ENCODE measurements at regions not wholly inside any gene's neighbourhood (a gene's known extent, or its start where the extent isn't known, plus 50 kb on each side); places are given as distances from the start of the nearest gene placed in this dataset.

DNA sequence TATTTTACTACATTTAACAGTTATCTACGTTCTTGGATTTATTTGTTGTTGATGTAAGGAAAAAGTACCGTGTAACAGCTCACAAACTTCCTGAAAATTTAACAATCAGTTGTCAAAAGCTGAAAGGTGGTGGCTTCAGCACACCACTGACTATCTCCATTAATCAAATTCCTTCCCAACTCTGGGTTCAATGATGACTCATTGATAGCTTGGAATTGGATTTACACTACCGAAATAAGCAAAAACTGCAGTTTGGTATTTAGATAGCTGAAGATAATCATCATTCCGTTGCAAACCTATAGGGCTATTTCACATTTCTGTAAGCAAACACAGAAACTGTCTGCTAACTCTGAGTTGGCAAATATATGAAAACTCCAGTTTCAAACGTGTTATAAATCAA, 322.3 kb upstream of the TFPI start (continued):
- TF ChIP-seq, protein P1, sequence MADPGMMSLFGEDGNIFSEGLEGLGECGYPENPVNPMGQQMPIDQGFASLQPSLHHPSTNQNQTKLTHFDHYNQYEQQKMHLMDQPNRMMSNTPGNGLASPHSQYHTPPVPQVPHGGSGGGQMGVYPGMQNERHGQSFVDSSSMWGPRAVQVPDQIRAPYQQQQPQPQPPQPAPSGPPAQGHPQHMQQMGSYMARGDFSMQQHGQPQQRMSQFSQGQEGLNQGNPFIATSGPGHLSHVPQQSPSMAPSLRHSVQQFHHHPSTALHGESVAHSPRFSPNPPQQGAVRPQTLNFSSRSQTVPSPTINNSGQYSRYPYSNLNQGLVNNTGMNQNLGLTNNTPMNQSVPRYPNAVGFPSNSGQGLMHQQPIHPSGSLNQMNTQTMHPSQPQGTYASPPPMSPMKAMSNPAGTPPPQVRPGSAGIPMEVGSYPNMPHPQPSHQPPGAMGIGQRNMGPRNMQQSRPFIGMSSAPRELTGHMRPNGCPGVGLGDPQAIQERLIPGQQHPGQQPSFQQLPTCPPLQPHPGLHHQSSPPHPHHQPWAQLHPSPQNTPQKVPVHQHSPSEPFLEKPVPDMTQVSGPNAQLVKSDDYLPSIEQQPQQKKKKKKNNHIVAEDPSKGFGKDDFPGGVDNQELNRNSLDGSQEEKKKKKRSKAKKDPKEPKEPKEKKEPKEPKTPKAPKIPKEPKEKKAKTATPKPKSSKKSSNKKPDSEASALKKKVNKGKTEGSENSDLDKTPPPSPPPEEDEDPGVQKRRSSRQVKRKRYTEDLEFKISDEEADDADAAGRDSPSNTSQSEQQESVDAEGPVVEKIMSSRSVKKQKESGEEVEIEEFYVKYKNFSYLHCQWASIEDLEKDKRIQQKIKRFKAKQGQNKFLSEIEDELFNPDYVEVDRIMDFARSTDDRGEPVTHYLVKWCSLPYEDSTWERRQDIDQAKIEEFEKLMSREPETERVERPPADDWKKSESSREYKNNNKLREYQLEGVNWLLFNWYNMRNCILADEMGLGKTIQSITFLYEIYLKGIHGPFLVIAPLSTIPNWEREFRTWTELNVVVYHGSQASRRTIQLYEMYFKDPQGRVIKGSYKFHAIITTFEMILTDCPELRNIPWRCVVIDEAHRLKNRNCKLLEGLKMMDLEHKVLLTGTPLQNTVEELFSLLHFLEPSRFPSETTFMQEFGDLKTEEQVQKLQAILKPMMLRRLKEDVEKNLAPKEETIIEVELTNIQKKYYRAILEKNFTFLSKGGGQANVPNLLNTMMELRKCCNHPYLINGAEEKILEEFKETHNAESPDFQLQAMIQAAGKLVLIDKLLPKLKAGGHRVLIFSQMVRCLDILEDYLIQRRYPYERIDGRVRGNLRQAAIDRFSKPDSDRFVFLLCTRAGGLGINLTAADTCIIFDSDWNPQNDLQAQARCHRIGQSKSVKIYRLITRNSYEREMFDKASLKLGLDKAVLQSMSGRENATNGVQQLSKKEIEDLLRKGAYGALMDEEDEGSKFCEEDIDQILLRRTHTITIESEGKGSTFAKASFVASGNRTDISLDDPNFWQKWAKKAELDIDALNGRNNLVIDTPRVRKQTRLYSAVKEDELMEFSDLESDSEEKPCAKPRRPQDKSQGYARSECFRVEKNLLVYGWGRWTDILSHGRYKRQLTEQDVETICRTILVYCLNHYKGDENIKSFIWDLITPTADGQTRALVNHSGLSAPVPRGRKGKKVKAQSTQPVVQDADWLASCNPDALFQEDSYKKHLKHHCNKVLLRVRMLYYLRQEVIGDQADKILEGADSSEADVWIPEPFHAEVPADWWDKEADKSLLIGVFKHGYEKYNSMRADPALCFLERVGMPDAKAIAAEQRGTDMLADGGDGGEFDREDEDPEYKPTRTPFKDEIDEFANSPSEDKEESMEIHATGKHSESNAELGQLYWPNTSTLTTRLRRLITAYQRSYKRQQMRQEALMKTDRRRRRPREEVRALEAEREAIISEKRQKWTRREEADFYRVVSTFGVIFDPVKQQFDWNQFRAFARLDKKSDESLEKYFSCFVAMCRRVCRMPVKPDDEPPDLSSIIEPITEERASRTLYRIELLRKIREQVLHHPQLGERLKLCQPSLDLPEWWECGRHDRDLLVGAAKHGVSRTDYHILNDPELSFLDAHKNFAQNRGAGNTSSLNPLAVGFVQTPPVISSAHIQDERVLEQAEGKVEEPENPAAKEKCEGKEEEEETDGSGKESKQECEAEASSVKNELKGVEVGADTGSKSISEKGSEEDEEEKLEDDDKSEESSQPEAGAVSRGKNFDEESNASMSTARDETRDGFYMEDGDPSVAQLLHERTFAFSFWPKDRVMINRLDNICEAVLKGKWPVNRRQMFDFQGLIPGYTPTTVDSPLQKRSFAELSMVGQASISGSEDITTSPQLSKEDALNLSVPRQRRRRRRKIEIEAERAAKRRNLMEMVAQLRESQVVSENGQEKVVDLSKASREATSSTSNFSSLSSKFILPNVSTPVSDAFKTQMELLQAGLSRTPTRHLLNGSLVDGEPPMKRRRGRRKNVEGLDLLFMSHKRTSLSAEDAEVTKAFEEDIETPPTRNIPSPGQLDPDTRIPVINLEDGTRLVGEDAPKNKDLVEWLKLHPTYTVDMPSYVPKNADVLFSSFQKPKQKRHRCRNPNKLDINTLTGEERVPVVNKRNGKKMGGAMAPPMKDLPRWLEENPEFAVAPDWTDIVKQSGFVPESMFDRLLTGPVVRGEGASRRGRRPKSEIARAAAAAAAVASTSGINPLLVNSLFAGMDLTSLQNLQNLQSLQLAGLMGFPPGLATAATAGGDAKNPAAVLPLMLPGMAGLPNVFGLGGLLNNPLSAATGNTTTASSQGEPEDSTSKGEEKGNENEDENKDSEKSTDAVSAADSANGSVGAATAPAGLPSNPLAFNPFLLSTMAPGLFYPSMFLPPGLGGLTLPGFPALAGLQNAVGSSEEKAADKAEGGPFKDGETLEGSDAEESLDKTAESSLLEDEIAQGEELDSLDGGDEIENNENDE (IDR thresholded peaks at IDR 0.05; ENCODE audit: insufficient replicate concordance, low read length): no peak
- TF ChIP-seq, protein P2, sequence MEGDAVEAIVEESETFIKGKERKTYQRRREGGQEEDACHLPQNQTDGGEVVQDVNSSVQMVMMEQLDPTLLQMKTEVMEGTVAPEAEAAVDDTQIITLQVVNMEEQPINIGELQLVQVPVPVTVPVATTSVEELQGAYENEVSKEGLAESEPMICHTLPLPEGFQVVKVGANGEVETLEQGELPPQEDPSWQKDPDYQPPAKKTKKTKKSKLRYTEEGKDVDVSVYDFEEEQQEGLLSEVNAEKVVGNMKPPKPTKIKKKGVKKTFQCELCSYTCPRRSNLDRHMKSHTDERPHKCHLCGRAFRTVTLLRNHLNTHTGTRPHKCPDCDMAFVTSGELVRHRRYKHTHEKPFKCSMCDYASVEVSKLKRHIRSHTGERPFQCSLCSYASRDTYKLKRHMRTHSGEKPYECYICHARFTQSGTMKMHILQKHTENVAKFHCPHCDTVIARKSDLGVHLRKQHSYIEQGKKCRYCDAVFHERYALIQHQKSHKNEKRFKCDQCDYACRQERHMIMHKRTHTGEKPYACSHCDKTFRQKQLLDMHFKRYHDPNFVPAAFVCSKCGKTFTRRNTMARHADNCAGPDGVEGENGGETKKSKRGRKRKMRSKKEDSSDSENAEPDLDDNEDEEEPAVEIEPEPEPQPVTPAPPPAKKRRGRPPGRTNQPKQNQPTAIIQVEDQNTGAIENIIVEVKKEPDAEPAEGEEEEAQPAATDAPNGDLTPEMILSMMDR (IDR thresholded peaks at IDR 0.05; ENCODE audit: control extremely low read depth in 1 of 3, insufficient read depth in 1 of 3, low read depth in 1 of 3, low read length in 3 of 3): no peak
- TF ChIP-seq RNF2 (IDR thresholded peaks at IDR 0.05; ENCODE audit: borderline replicate concordance, low read depth, low read length, missing control alignments, poor library complexity, severe bottlenecking): no peak
- no peak for TF ChIP-seq NANOG (IDR thresholded peaks at IDR 0.05; ENCODE audit: insufficient read depth, low read depth, low read length, poor library complexity, severe bottlenecking)
- TF ChIP-seq, protein P3, sequence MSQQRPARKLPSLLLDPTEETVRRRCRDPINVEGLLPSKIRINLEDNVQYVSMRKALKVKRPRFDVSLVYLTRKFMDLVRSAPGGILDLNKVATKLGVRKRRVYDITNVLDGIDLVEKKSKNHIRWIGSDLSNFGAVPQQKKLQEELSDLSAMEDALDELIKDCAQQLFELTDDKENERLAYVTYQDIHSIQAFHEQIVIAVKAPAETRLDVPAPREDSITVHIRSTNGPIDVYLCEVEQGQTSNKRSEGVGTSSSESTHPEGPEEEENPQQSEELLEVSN (IDR thresholded peaks at IDR 0.05): no peak
- TF ChIP-seq BCL11A (IDR thresholded peaks at IDR 0.05; ENCODE audit: low read depth in 2 of 2, low read length in 2 of 2): no peak
- no peak for TF ChIP-seq SUZ12 (IDR thresholded peaks at IDR 0.05; ENCODE audit: low read length)
- TF ChIP-seq CEBPB (IDR thresholded peaks at IDR 0.05; ENCODE audit: low read depth, low read length): no peak

Measured in H1 (cell line).